CD8-positive, alpha-beta memory T cell (primary cell): ENCODE measurements at regions not wholly inside any gene's neighbourhood (a gene's known extent, or its start where the extent isn't known, plus 50 kb on each side); places are given as distances from the start of the nearest gene placed in this dataset.

Experiments
- CTCF ChIA-PET: fragments of 350-600 bp; sonication (Branson Sonifier 250); formaldehyde crosslinking; loops from one replicate; lab custom pipeline; 2021; ENCODE audit warnings: antibody characterized with exemption; lab: Charles Lee
- POLR2A ChIA-PET: fragments of 350-600 bp; sonication (Branson Sonifier 250); formaldehyde crosslinking; loops from one replicate; lab custom pipeline; 2021; ENCODE audit warnings: antibody characterized with exemption; lab: Charles Lee
- DNase-seq, 5 donors: peaks; one replicate each; pipeline versions ENCODE4 v3.0.0 to v3.0.0-alpha.2; 2020 to 2022; ENCODE audit warnings: mixed read lengths in 1 of 5
- H3K27ac ChIP-seq: one replicate; pipeline ENCODE4 v1.7.0; 2013; ENCODE audit warnings: low read depth, mild to moderate bottlenecking, low read length, moderate library complexity
- H3K27me3 ChIP-seq: 2 replicates; pipeline ENCODE4 v1.7.0; 2013; ENCODE audit warnings: low read length, mild to moderate bottlenecking; ENCODE audit not compliant: insufficient read depth, poor library complexity, severe bottlenecking
- H3K36me3 ChIP-seq: 2 replicates; pipeline ENCODE4 v1.7.0; 2013; ENCODE audit warnings: mild to moderate bottlenecking, low read length, moderate library complexity; ENCODE audit not compliant: insufficient read depth
- H3K4me1 ChIP-seq: 2 replicates; pipeline ENCODE4 v1.7.0; 2013; ENCODE audit warnings: mild to moderate bottlenecking, low read length, moderate library complexity; ENCODE audit not compliant: insufficient read depth
- H3K4me3 ChIP-seq: 2 replicates; pipeline ENCODE4 v1.7.0; 2013; ENCODE audit warnings: mild to moderate bottlenecking, low read length
- H3K9me3 ChIP-seq: 2 replicates; pipeline ENCODE4 v1.7.0; 2013; ENCODE audit warnings: mild to moderate bottlenecking, low read length
- H3K27ac Mint-ChIP-seq, 8 donors: one replicate each; pipeline ENCODE4 v1.8.0; 2020 to 2021; ENCODE audit warnings: mixed read lengths in 8 of 8, mild to moderate bottlenecking in 6 of 8, inconsistent platforms in 3 of 8, moderate library complexity in 3 of 8
- H3K27me3 Mint-ChIP-seq, 2 donors: one replicate each; pipeline ENCODE4 v1.8.0; 2020 to 2021; ENCODE audit warnings: mixed read lengths in 2 of 2, mild to moderate bottlenecking in 1 of 2, moderate library complexity in 1 of 2
- H3K36me3 Mint-ChIP-seq, 3 donors: one replicate each; pipeline ENCODE4 v1.8.0; 2020 to 2021; ENCODE audit warnings: mixed read lengths in 3 of 3, inconsistent platforms in 1 of 3, mild to moderate bottlenecking in 1 of 3
- H3K4me1 Mint-ChIP-seq, 3 donors: one replicate each; pipeline ENCODE4 v1.8.0; 2020 to 2021; ENCODE audit warnings: mixed read lengths in 3 of 3, inconsistent platforms in 1 of 3, mild to moderate bottlenecking in 1 of 3
- H3K4me3 Mint-ChIP-seq, 7 donors: one replicate each; pipeline ENCODE4 v1.8.0; 2020 to 2021; ENCODE audit warnings: mixed read lengths in 7 of 7, mild to moderate bottlenecking in 6 of 7, moderate library complexity in 4 of 7, inconsistent platforms in 2 of 7
- H3K9me3 Mint-ChIP-seq, 5 donors: one replicate each; pipeline ENCODE4 v1.8.0; 2020 to 2022; ENCODE audit warnings: mixed read lengths in 5 of 5, mild to moderate bottlenecking in 3 of 5, moderate library complexity in 2 of 5, inconsistent platforms in 1 of 5

GRCh38 chr15:79140846-79141570 is 50.4 kb upstream of the RASGRF1 start:
- POLR2A ChIA-PET, result no interaction called here
- H3K9me3 Mint-ChIP-seq, result peaks cover 18 to 26% (median 24%) of the 10 kb centered on the region in 5 donors
- Histone ChIP-seq H3K27ac (no peak overlapping the region), H3K9me3 (no peaks in the 10 kb centered on the region), H3K4me3 (no peak overlapping the region), H3K4me1 (no peaks in the 10 kb centered on the region), H3K27me3 (no peaks in the 10 kb centered on the region), H3K36me3 (no peaks in the 10 kb centered on the region)
- no peaks in the 10 kb centered on the region for H3K4me1 Mint-ChIP-seq
- no peak for DNase-seq
- CTCF ChIA-PET, result interaction anchor here (0.8 kb wide), 1 partner anchor 44 kb away, joined by 3 read pairs; no protein-coding TSS in a partner anchor
- H3K27me3 Mint-ChIP-seq, result peaks cover 10 to 43% of the 10 kb centered on the region in 2 donors
- peaks cover 0 to 7% (median 2%) of the 10 kb centered on the region in 3 donors for H3K36me3 Mint-ChIP-seq
- H3K27ac Mint-ChIP-seq, result no peak overlapping the region
- no peak overlapping the region for H3K4me3 Mint-ChIP-seq
